ENCODE measurements at regions not wholly inside any gene's neighbourhood (a gene's known extent, or its start where the extent isn't known, plus 50 kb on each side); places are given as distances from the start of the nearest gene placed in this dataset.

- CTCF ChIA-PET = no interaction called here
- H3K9me2 ChIP-seq (ENCODE audit: insufficient read depth) = no peaks in the 10 kb centered on the region
- TF ChIP-seq POLR2A (IDR thresholded peaks at IDR 0.05; ENCODE audit: borderline replicate concordance, extremely low read depth, insufficient read depth, insufficient read length) = no peak
- TF ChIP-seq EZH2phosphoT487 (IDR thresholded peaks at IDR 0.05; ENCODE audit: borderline replicate concordance) = no peak
- TF ChIP-seq SIN3A (IDR thresholded peaks at IDR 0.05; ENCODE audit: low read depth) = no peak
- TF ChIP-seq YY1 (IDR thresholded peaks at IDR 0.05; ENCODE audit: extremely low read depth, insufficient replicate concordance, low read depth, low read length) = no peak
- no peak for TF ChIP-seq SP1 (IDR thresholded peaks at IDR 0.05; ENCODE audit: low read depth)
- no peaks in the 10 kb centered on the region for H3K27me3 ChIP-seq (ENCODE audit: insufficient read depth, low read length)
- intact Hi-C loops (cut with micrococcal nuclease) = no loop called here
- no peaks in the 10 kb centered on the region for H3K36me3 ChIP-seq (ENCODE audit: control insufficient read depth in 1 of 2, insufficient read depth in 2 of 2, low read length in 2 of 2)
- no TSS peak for BruUV-seq (replicated peaks)
- POLR2A ChIA-PET = no interaction called here
- no peak overlapping the region for H2AFZ ChIP-seq (ENCODE audit: low read depth, low read length, poor library complexity, severe bottlenecking)
- H3K9ac ChIP-seq (ENCODE audit: low read length) = no peak overlapping the region
- no peaks in the 10 kb centered on the region for H3K4me1 ChIP-seq (ENCODE audit: control insufficient read depth in 1 of 2, insufficient read depth in 2 of 2, low read length in 2 of 2)
- H3K79me2 ChIP-seq (ENCODE audit: insufficient read depth, low read length) = no peaks in the 10 kb centered on the region
- no peak overlapping the region for H3K27ac ChIP-seq (ENCODE audit: low read depth, low read length)
- ATAC-seq (no peak), DNase-seq (ENCODE audit: low read depth, low spot score) (no peak)
- RAD21 ChIA-PET (ENCODE audit: low non-redundant PET in 1 of 2, low total read pairs in 2 of 2, uncharacterized antibody in 2 of 2, unreplicated experiment in 2 of 2) = no interaction called here
- H3K4me2 ChIP-seq (ENCODE audit: low read length) = no peak overlapping the region
- no peaks in the 10 kb centered on the region for H4K20me1 ChIP-seq (ENCODE audit: insufficient read depth)
- no peaks in the 10 kb centered on the region for H3K9me3 ChIP-seq (ENCODE audit: control insufficient read depth in 1 of 2, insufficient read depth in 1 of 2, low read depth in 1 of 2, low read length in 2 of 2)
- H3K4me3 ChIP-seq (replicated peaks in 1 of 2; ENCODE audit: low read depth in 1 of 2, low read length in 2 of 2) = no peak overlapping the region
Measured at GRCh38 chr4:181364504-181364903, 878.7 kb upstream of the TENM3 start.

- CTCF ChIA-PET = no interaction called here
Measured at GRCh38 chr4:181365671-181366070, 877.5 kb upstream of the TENM3 start.

More at GRCh38 chr4:181365671-181366070, 877.5 kb upstream of the TENM3 start:
- Histone ChIP-seq H3K4me1 (ENCODE audit: control insufficient read depth in 1 of 2, insufficient read depth in 2 of 2, low read length in 2 of 2) (no peaks in the 10 kb centered on the region), H3K27me3 (ENCODE audit: insufficient read depth, low read length) (no peaks in the 10 kb centered on the region), H4K20me1 (ENCODE audit: insufficient read depth) (no peaks in the 10 kb centered on the region), H3K9ac (ENCODE audit: low read length) (no peak overlapping the region), H3K79me2 (ENCODE audit: insufficient read depth, low read length) (no peaks in the 10 kb centered on the region), H3K36me3 (ENCODE audit: control insufficient read depth in 1 of 2, insufficient read depth in 2 of 2, low read length in 2 of 2) (no peaks in the 10 kb centered on the region), H3K9me2 (ENCODE audit: insufficient read depth) (no peaks in the 10 kb centered on the region), H3K9me3 (ENCODE audit: control insufficient read depth in 1 of 2, insufficient read depth in 1 of 2, low read depth in 1 of 2, low read length in 2 of 2) (no peaks in the 10 kb centered on the region), H3K27ac (ENCODE audit: low read depth, low read length) (no peak overlapping the region), H3K4me3 (replicated peaks in 1 of 2; ENCODE audit: low read depth in 1 of 2, low read length in 2 of 2) (no peak overlapping the region), H2AFZ (ENCODE audit: low read depth, low read length, poor library complexity, severe bottlenecking) (no peak overlapping the region), H3K4me2 (ENCODE audit: low read length) (no peak overlapping the region)
- intact Hi-C loops (cut with micrococcal nuclease) = no loop called here
- RAD21 ChIA-PET (ENCODE audit: low non-redundant PET in 1 of 2, low total read pairs in 2 of 2, uncharacterized antibody in 2 of 2, unreplicated experiment in 2 of 2) = no interaction called here
- TF ChIP-seq REST (IDR thresholded peaks at IDR 0.05; ENCODE audit: low read depth) (no peak), MAX (IDR thresholded peaks at IDR 0.05) (no peak), CBX3 (IDR thresholded peaks at IDR 0.05; ENCODE audit: low read depth) (no peak), SRF (IDR thresholded peaks at IDR 0.05; ENCODE audit: low read depth) (no peak), EZH2phosphoT487 (IDR thresholded peaks at IDR 0.05; ENCODE audit: borderline replicate concordance) (no peak), EZH2 (IDR thresholded peaks at IDR 0.05) (no peak), JUND (IDR thresholded peaks at IDR 0.05) (no peak)
- ATAC-seq = no peak
- POLR2A ChIA-PET = no interaction called here
- no peak for DNase-seq (ENCODE audit: low read depth, low spot score)
- no TSS peak for BruUV-seq (replicated peaks)

Measured in HCT116 (cell line).